HG03045 (cell line): ENCODE measurements at regions not wholly inside any gene's neighbourhood (a gene's known extent, or its start where the extent isn't known, plus 50 kb on each side); places are given as distances from the start of the nearest gene placed in this dataset.
A peak's percentile ranks its signal among the peaks of the same experiment; 100 is the strongest.
"Not testable (repeated sequence)": the region's sequence is repeated elsewhere in the genome, so short reads cannot be mapped to it uniquely, and the experiment has no call there.

Source experiments
- ATAC-seq: cut with Tn5 transposase; IDR thresholded peaks from one replicate; pipeline ENCODE4 v1.9.1; 2021; ENCODE audit warnings: mild to moderate bottlenecking, moderate library complexity; ENCODE audit not compliant: unreplicated experiment

GRCh38 chr12:131494741-131495524, 216.0 kb upstream of the SFSWAP start:
- no peak for ATAC-seq

GRCh38 chr12:131497966-131498365, 212.9 kb upstream of the SFSWAP start:
- ATAC-seq: no peak

DNA sequence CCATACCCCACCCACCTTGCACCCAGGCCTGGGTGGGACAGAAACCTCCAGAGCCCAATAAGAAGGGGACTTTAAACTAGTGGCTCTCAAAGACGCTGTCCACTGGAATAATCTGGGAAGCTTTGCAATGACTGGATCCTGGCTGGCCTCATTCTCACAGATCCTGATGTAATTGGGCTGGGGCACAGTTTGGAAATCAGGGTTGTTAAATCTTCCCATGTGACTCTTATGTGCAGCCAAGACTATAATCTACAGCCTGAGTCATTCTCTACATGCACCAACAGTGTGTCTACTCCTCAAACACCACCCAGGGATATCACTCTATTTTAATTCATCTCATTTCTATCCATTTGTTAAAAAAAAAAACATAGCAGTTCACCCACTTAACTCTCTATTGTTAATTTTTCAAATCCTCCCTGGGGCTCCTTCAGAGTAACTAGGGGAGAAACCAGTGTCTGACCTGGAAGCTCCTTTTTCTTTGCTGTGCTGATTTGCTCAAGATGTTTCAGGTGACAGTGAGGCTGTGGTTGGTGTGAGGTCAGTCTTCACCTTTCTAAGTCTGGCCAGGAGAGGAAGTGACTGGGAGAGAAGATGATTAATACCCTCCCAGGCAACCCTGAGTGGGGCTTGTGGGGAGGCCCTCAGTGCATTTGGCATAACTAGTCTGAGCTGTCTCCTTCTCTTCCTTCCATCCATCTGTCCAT, 211.6 kb upstream of the SFSWAP start:
- no peak for ATAC-seq

DNA sequence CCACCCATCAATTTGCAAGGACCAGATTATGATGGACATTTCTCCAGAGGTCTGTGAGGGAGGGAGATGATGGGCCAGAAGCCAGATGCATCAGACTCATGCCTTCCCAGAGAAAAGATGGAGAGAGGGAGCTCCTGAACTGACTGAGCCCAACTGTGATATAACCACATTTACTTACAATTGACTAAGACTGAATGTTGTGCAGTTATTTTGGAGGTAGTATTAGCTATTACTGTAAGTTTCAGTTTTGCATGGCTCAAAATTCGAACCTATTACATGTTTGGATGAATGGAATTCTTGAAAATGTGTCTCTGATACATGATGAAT, 211.1 kb upstream of the SFSWAP start:
- no peak for ATAC-seq

- no peak for ATAC-seq
These were observed 210.3 kb upstream of the SFSWAP start for GRCh38 chr12:131500564-131500963.

DNA sequence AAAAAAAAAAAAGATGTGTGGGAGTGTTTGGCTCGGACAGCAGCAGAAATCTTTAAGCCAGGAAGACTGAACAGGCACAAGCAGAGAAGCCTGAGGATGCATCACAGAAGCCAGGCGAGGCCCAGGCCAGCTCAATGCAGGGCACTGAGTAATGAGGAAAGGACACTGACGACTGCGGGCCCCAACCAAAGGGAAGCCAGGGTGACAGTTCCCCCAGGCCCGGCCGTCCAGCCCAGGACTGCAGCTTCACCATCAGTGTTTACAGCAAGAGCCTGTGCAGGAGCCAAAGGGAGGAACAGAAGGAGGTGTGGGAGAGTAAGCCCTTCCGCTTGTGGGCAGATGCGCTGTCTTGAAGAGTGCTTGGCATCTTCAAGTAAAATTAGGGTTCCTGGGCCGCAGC, 205.3 kb upstream of the SFSWAP start:
- no peak for ATAC-seq

GRCh38 chr12:131506426-131506825, 204.5 kb upstream of the SFSWAP start:
- no peak for ATAC-seq

DNA sequence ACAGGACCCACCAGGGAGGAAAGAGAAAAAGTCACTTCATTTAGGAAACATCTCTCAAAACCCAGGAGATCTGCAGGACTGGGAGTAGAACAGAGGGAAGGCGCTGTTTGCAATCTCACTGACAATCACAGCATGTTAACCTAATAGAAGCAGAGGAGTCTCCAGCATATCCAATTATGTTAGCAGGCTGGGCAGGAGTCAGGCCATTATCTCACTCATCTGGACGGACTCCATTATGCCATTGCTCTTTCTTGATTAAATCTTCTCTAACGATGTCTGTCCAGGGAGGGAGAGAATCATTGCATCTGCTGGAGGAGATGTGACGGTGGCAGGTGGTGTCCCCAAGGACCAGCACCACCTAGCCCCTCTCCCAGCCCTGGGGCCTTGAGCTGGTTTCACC, 203.8 kb upstream of the SFSWAP start:
- no peak for ATAC-seq

GRCh38 chr12:131507881-131508280, 203.0 kb upstream of the SFSWAP start:
- no peak for ATAC-seq

GRCh38 chr12:131509701-131510100, 201.2 kb upstream of the SFSWAP start:
- no peak for ATAC-seq

GRCh38 chr12:131510431-131510830, 200.5 kb upstream of the SFSWAP start:
- ATAC-seq: no peak

GRCh38 chr12:131511391-131511802, 199.5 kb upstream of the SFSWAP start:
- ATAC-seq: peak; percentile 90

GRCh38 chr12:131511803-131512561, 198.9 kb upstream of the SFSWAP start:
- no peak for ATAC-seq

- ATAC-seq: no peak
These were observed 197.3 kb upstream of the SFSWAP start for GRCh38 chr12:131513606-131514005.

DNA sequence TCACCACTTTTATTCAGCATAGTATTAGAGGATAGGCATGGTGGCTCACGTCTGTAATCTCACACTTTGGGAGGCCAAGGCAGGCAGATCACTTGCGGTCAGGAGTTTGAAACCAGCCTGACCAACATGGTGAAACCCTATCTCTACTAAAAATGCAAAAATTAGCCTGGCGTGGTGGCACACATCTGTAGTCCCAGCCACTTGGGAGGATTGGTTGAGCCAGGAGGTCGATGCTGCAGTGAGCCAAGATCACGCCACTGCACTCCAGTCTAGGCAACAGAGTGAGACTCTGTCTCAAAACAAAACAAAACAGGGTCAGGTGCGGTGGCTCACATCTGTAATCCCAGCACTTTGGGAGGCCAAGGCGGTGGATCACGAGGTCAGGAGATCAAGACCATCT, 190.3 kb upstream of the SFSWAP start:
- not testable (repeated sequence) for ATAC-seq

GRCh38 chr12:131521326-131521725, 189.6 kb upstream of the SFSWAP start:
- ATAC-seq: no peak

DNA sequence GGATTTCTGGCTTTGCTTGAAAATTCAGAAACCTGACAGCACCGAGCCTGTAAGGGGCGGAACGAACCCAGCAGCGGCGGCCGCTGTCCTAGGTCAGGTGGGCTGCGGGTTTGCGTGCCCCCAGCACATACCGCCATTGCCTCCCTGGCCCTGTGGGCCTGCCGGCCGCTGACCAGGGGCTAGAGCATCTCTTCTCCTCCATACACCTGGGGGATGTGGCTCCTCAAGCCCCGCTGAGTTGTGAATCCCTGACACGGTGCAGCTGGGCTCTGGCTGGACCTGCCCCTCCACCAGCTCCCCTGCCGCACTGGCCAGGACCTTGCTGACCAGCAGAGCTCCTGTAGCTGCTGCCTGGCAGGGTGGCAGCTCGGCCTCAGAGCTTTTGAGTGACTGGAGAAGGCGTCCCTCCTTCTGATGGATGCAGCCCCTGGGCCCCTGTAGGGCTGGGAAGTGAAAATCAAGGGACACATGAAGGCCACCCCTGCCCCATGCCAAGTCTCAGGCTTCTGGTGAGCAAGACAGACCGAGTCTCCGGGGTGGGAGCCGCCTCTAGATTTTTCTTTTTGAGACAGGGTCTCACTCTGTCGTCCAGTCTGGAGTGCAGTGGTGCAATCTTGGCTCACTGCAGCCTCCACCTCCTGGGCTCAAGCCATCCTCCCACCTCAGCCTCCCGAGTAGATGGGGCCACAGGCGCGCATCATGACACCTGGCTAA, 184.9 kb upstream of the SFSWAP start:
- no peak for ATAC-seq

DNA sequence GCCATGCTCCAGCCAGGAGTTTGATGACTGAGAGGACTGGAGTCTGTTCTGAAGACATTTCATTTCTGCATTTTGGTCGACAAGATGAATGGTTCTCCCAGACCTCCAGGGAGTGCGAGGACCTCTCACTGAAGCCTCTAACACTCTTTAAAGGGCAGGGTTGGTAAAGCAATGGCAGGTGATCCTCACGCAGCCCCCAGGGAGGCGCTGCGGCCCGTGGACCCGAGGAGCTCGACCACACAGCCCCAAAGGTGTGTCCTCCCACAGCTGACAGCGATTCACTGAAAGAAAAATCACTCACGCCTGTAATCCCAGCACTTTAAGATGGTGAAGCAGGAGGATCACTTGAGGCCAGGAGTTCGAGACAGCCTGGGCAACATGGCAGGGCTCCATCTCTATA, 183.8 kb upstream of the SFSWAP start:
- ATAC-seq: no peak

GRCh38 chr12:131527736-131528135, 183.2 kb upstream of the SFSWAP start:
- ATAC-seq: no peak

- no peak for ATAC-seq
These were observed 182.7 kb upstream of the SFSWAP start for GRCh38 chr12:131528144-131528543.

GRCh38 chr12:131528667-131529066, 182.2 kb upstream of the SFSWAP start:
- no peak for ATAC-seq
